HG02642 (cell line): ENCODE measurements at regions not wholly inside any gene's neighbourhood (a gene's known extent, or its start where the extent isn't known, plus 50 kb on each side); places are given as distances from the start of the nearest gene placed in this dataset.

Experiments
- ATAC-seq: cut with Tn5 transposase; IDR thresholded peaks from one replicate; pipeline ENCODE4 v1.9.1; 2021; ENCODE audit warnings: mild to moderate bottlenecking; ENCODE audit not compliant: unreplicated experiment, poor library complexity

- ATAC-seq = no peak
Measured at GRCh38 chr2:134097740-134098139, 156.1 kb upstream of the MGAT5 start.

GRCh38 chr2:134098321-134098720 is 155.6 kb upstream of the MGAT5 start:
- ATAC-seq = no peak

GRCh38 chr2:134099273-134099672 is 154.6 kb upstream of the MGAT5 start:
- ATAC-seq = no peak

GRCh38 chr2:134103196-134103595 is 150.7 kb upstream of the MGAT5 start:
- ATAC-seq = no peak

- no peak for ATAC-seq
Measured at GRCh38 chr2:134104754-134105153, 149.1 kb upstream of the MGAT5 start.

- ATAC-seq = no peak
Measured at GRCh38 chr2:134107402-134107801, 146.5 kb upstream of the MGAT5 start.

- ATAC-seq = no peak
Measured at GRCh38 chr2:134108113-134108512, 145.8 kb upstream of the MGAT5 start.

- no peak for ATAC-seq
Measured at GRCh38 chr2:134109246-134109645, 144.6 kb upstream of the MGAT5 start.

- ATAC-seq = no peak
Measured at GRCh38 chr2:134109725-134110124, 144.1 kb upstream of the MGAT5 start.

GRCh38 chr2:134110532-134110931 is 143.3 kb upstream of the MGAT5 start:
- ATAC-seq = no peak

GRCh38 chr2:134117676-134118075 is 136.2 kb upstream of the MGAT5 start:
- no peak for ATAC-seq

GRCh38 chr2:134118279-134119116 is 135.4 kb upstream of the MGAT5 start:
- ATAC-seq = peak; percentile 45

- ATAC-seq = peak; percentile 8
Measured at GRCh38 chr2:134119117-134119712, 134.7 kb upstream of the MGAT5 start.

- ATAC-seq = peak; percentile 68
Measured at GRCh38 chr2:134119713-134120405, 134.0 kb upstream of the MGAT5 start.

GRCh38 chr2:134120406-134120732 is 133.5 kb upstream of the MGAT5 start:
- no peak for ATAC-seq

- peak; percentile 54 for ATAC-seq
Measured at GRCh38 chr2:134120733-134121630, 132.9 kb upstream of the MGAT5 start.

- no peak for ATAC-seq
Measured at GRCh38 chr2:134122610-134123009, 131.3 kb upstream of the MGAT5 start.

- no peak for ATAC-seq
Measured at GRCh38 chr2:134123332-134123731, 130.5 kb upstream of the MGAT5 start.

- ATAC-seq = no peak
Measured at GRCh38 chr2:134124047-134124753, 129.7 kb upstream of the MGAT5 start.

GRCh38 chr2:134127496-134127895 is 126.4 kb upstream of the MGAT5 start:
- ATAC-seq = peak; percentile 61
